ENCODE measurements at regions not wholly inside any gene's neighbourhood (a gene's known extent, or its start where the extent isn't known, plus 50 kb on each side); places are given as distances from the start of the nearest gene placed in this dataset.
"Not testable (repeated sequence)": the region's sequence is repeated elsewhere in the genome, so short reads cannot be mapped to it uniquely, and the experiment has no call there.

- FAIRE-seq: no peak
- no peak for DNase-seq (ENCODE audit: insufficient read length, low spot score)
Measured at GRCh38 chrX:127519323-127519722, 532.9 kb downstream of the ACTRT1 start.

DNA sequence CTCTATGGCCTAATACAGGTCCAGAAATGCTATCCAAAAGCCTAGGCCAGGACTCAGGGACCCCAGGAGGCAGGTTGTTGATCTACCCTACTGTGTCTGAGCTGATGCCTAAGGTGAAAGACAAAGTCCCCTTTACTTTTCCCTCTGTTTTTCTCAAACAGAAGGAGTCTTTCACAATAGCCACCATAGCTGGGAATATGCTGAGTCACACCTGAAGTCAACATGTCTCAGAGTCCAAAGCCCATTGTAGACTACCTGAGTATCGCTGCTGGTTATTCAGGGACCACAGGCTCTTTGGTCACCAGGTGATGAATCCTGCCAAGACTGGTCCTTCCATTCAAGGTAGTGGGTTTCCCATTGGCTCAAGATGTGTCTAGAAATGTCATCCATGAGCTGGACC lies 562.2 kb downstream of the ACTRT1 start:
- DNase-seq (ENCODE audit: insufficient read length, low spot score) (no peak), FAIRE-seq (no peak)
- no peak for TF ChIP-seq TAF1 (IDR thresholded peaks at IDR 0.05; ENCODE audit: low read depth, low read length)
- TF ChIP-seq POLR2A (IDR thresholded peaks at IDR 0.05; ENCODE audit: low read depth, low read length): no peak
- no peak for TF ChIP-seq POLR2AphosphoS5 (IDR thresholded peaks at IDR 0.05; ENCODE audit: low read depth, low read length)
- TF ChIP-seq POU2F2 (IDR thresholded peaks at IDR 0.05; ENCODE audit: low read depth, low read length): no peak
- TF ChIP-seq PAX5 (IDR thresholded peaks at IDR 0.05; ENCODE audit: insufficient read depth, low read length, severe bottlenecking): no peak
- TF ChIP-seq SPI1 (IDR thresholded peaks at IDR 0.05; ENCODE audit: low read depth, low read length): no peak

More at GRCh38 chrX:127519323-127519722, 532.9 kb downstream of the ACTRT1 start:
- TF ChIP-seq POLR2AphosphoS5 (IDR thresholded peaks at IDR 0.05; ENCODE audit: low read depth, low read length) (no peak), TAF1 (IDR thresholded peaks at IDR 0.05; ENCODE audit: low read depth, low read length) (no peak), SPI1 (IDR thresholded peaks at IDR 0.05; ENCODE audit: low read depth, low read length) (no peak), PAX5 (IDR thresholded peaks at IDR 0.05; ENCODE audit: insufficient read depth, low read length, severe bottlenecking) (no peak)

- FAIRE-seq (no peak), DNase-seq (ENCODE audit: insufficient read length, low spot score) (no peak)
- TF ChIP-seq SPI1 (IDR thresholded peaks at IDR 0.05; ENCODE audit: low read depth, low read length) (no peak), POLR2A (IDR thresholded peaks at IDR 0.05; ENCODE audit: low read depth, low read length) (no peak), TAF1 (IDR thresholded peaks at IDR 0.05; ENCODE audit: low read depth, low read length) (no peak), POLR2AphosphoS5 (IDR thresholded peaks at IDR 0.05; ENCODE audit: low read depth, low read length) (no peak), PAX5 (IDR thresholded peaks at IDR 0.05; ENCODE audit: insufficient read depth, low read length, severe bottlenecking) (no peak)
Measured at GRCh38 chrX:127466211-127466610, 586.0 kb downstream of the ACTRT1 start.

GRCh38 chrX:127459790-127460189 lies 592.4 kb downstream of the ACTRT1 start:
- FAIRE-seq (no peak), DNase-seq (ENCODE audit: insufficient read length, low spot score) (no peak)

GRCh38 chrX:127457161-127457560 lies 595.0 kb downstream of the ACTRT1 start:
- DNase-seq (ENCODE audit: insufficient read length, low spot score): no peak
- FAIRE-seq: no peak
- TF ChIP-seq PAX5 (IDR thresholded peaks at IDR 0.05; ENCODE audit: insufficient read depth, low read length, severe bottlenecking) (no peak), TAF1 (IDR thresholded peaks at IDR 0.05; ENCODE audit: low read depth, low read length) (no peak), POU2F2 (IDR thresholded peaks at IDR 0.05; ENCODE audit: low read depth, low read length) (no peak), POLR2AphosphoS5 (IDR thresholded peaks at IDR 0.05; ENCODE audit: low read depth, low read length) (no peak), POLR2A (IDR thresholded peaks at IDR 0.05; ENCODE audit: low read depth, low read length) (no peak), SPI1 (IDR thresholded peaks at IDR 0.05; ENCODE audit: low read depth, low read length) (no peak)

More at GRCh38 chrX:127459790-127460189, 592.4 kb downstream of the ACTRT1 start:
- TF ChIP-seq SPI1 (IDR thresholded peaks at IDR 0.05; ENCODE audit: low read depth, low read length): no peak

DNA sequence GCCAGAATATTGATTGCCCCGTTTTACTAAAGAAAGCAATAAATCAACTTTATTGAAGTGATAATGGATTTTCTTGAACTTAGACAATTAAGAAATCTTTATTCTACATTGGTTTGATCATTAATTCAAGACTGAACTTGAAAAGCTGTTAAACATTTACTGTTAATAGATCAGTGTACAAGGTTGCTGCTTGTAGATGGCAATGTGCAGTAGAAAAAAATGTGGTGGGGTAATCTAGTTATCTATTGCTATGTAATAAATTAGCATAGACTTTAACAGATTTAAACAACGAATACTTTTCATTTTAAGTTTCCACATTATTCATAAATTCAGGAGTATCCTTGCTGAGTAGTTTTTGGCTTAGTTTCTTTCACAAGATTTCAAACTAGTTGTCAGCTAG lies 612.5 kb downstream of the ACTRT1 start:
- TF ChIP-seq TAF1 (IDR thresholded peaks at IDR 0.05; ENCODE audit: low read depth, low read length) (no peak), PAX5 (IDR thresholded peaks at IDR 0.05; ENCODE audit: insufficient read depth, low read length, severe bottlenecking) (no peak), SPI1 (IDR thresholded peaks at IDR 0.05; ENCODE audit: low read depth, low read length) (no peak), POLR2AphosphoS5 (IDR thresholded peaks at IDR 0.05; ENCODE audit: low read depth, low read length) (no peak), POU2F2 (IDR thresholded peaks at IDR 0.05; ENCODE audit: low read depth, low read length) (no peak), POLR2A (IDR thresholded peaks at IDR 0.05; ENCODE audit: low read depth, low read length) (no peak)
- no peak for DNase-seq (ENCODE audit: insufficient read length, low spot score)
- no peak for FAIRE-seq

GRCh38 chrX:127405946-127406345 lies 586.4 kb downstream of the PRR32 start:
- DNase-seq (ENCODE audit: insufficient read length, low spot score): no peak
- TF ChIP-seq SPI1 (IDR thresholded peaks at IDR 0.05; ENCODE audit: low read depth, low read length) (no peak), POLR2AphosphoS5 (IDR thresholded peaks at IDR 0.05; ENCODE audit: low read depth, low read length) (no peak), POLR2A (IDR thresholded peaks at IDR 0.05; ENCODE audit: low read depth, low read length) (no peak), PAX5 (IDR thresholded peaks at IDR 0.05; ENCODE audit: insufficient read depth, low read length, severe bottlenecking) (no peak), TAF1 (IDR thresholded peaks at IDR 0.05; ENCODE audit: low read depth, low read length) (no peak), POU2F2 (IDR thresholded peaks at IDR 0.05; ENCODE audit: low read depth, low read length) (no peak)
- FAIRE-seq: no peak

- TF ChIP-seq POLR2AphosphoS5 (IDR thresholded peaks at IDR 0.05; ENCODE audit: low read depth, low read length): no peak
- no peak for DNase-seq (ENCODE audit: insufficient read length, low spot score)
- FAIRE-seq: no peak
Measured at GRCh38 chrX:127404161-127404560, 584.6 kb downstream of the PRR32 start.

DNA sequence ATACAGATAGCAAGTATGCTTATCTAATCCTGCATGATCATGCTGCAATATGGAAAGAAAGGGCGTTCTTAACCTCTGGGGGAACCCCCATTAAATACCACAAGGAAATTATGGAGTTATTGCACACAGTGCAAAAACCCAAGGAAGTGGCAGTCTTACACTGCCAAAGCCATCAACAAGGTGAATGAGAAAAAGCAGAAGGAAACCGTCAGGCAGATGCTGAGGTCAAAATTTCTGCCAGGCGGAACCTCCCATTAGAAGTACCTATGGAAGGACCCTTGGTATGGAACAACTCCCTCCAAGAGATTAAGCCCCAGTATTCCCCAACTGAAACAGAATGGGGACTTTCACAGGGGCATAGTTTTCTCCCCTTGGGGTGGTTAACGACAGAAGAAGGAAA lies 580.7 kb downstream of the PRR32 start:
- DNase-seq (ENCODE audit: insufficient read length, low spot score); FAIRE-seq: not testable (repeated sequence)

- TF ChIP-seq POLR2AphosphoS5 (IDR thresholded peaks at IDR 0.05; ENCODE audit: low read depth, low read length) (no peak), POLR2A (IDR thresholded peaks at IDR 0.05; ENCODE audit: low read depth, low read length) (no peak), PAX5 (IDR thresholded peaks at IDR 0.05; ENCODE audit: insufficient read depth, low read length, severe bottlenecking) (no peak), SPI1 (IDR thresholded peaks at IDR 0.05; ENCODE audit: low read depth, low read length) (no peak), TAF1 (IDR thresholded peaks at IDR 0.05; ENCODE audit: low read depth, low read length) (no peak), POU2F2 (IDR thresholded peaks at IDR 0.05; ENCODE audit: low read depth, low read length) (no peak)
- DNase-seq (ENCODE audit: insufficient read length, low spot score) (no peak), FAIRE-seq (no peak)
Measured at GRCh38 chrX:127390316-127390715, 570.8 kb downstream of the PRR32 start.

- TF ChIP-seq POLR2AphosphoS5 (IDR thresholded peaks at IDR 0.05; ENCODE audit: low read depth, low read length) (no peak), SPI1 (IDR thresholded peaks at IDR 0.05; ENCODE audit: low read depth, low read length) (no peak), POU2F2 (IDR thresholded peaks at IDR 0.05; ENCODE audit: low read depth, low read length) (no peak), TAF1 (IDR thresholded peaks at IDR 0.05; ENCODE audit: low read depth, low read length) (no peak), POLR2A (IDR thresholded peaks at IDR 0.05; ENCODE audit: low read depth, low read length) (no peak), PAX5 (IDR thresholded peaks at IDR 0.05; ENCODE audit: insufficient read depth, low read length, severe bottlenecking) (no peak)
- DNase-seq (ENCODE audit: insufficient read length, low spot score): no peak
- no peak for FAIRE-seq
Measured at GRCh38 chrX:127389900-127390299, 570.4 kb downstream of the PRR32 start.
